GM10266 (cell line): ENCODE measurements at regions not wholly inside any gene's neighbourhood (a gene's known extent, or its start where the extent isn't known, plus 50 kb on each side); places are given as distances from the start of the nearest gene placed in this dataset.

Source experiments
- DNase-seq: peaks from one replicate; pipeline ENCODE4 v3.0.0; 2012; ENCODE audit errors: extremely low spot score
- TF ChIP-seq, protein P1 (sequence below): IDR thresholded peaks from 2 replicates; pipeline ENCODE4 v1.5.1; 2012; ENCODE audit warnings: mild to moderate bottlenecking, low read depth; ENCODE audit not compliant: control insufficient read depth, insufficient read depth; ENCODE audit errors: missing control alignments

DNA sequence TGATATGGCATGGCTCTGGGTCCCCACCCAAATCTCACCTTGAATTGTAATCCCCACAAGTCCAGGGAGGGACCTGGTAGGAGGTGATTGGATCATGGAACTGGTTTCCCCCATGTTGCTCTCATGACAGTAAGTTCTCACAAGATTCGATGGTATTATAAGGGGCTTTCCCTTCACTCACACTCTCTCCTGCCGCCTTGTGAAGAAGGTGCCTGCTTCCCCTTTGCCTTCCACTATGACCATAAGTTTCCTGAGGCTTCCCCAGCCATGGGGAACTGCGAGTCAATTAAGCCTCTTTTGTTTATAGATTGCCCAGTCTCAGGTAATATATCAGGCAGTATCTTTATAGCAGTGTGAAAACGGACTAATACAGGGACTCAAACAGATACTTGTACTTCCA lies 50.4 kb upstream of the ZNF532 start:
- TF ChIP-seq, protein P1, sequence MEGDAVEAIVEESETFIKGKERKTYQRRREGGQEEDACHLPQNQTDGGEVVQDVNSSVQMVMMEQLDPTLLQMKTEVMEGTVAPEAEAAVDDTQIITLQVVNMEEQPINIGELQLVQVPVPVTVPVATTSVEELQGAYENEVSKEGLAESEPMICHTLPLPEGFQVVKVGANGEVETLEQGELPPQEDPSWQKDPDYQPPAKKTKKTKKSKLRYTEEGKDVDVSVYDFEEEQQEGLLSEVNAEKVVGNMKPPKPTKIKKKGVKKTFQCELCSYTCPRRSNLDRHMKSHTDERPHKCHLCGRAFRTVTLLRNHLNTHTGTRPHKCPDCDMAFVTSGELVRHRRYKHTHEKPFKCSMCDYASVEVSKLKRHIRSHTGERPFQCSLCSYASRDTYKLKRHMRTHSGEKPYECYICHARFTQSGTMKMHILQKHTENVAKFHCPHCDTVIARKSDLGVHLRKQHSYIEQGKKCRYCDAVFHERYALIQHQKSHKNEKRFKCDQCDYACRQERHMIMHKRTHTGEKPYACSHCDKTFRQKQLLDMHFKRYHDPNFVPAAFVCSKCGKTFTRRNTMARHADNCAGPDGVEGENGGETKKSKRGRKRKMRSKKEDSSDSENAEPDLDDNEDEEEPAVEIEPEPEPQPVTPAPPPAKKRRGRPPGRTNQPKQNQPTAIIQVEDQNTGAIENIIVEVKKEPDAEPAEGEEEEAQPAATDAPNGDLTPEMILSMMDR, result no peak
- DNase-seq, result no peak
